ENCODE measurements at regions not wholly inside any gene's neighbourhood (a gene's known extent, or its start where the extent isn't known, plus 50 kb on each side); places are given as distances from the start of the nearest gene placed in this dataset.
"Not testable (repeated sequence)": the region's sequence is repeated elsewhere in the genome, so short reads cannot be mapped to it uniquely, and the experiment has no call there.

DNA sequence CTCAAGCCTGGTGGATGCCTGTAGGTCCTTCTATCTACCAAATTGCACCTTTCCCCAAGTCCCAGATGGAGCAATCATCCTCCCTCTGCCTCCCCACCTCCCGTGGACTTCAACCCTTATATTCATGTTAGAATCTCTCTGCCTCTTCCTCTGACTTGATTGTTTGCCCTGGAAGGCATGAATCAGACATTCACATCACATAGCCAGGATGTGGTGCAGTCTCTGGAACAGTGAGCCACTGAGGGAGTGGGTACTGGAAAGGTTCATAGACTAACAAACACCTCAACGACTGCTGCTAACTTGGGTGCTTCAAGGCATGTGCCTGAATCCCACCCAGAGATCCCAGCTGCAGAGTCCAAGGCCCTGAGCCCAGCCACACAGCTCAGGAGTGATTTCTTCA, 494.0 kb downstream of the TNS3 start:
- no peak for DNase-seq

GRCh38 chr7:47085491-47086275, 496.2 kb downstream of the TNS3 start:
- DNase-seq: no peak

DNA sequence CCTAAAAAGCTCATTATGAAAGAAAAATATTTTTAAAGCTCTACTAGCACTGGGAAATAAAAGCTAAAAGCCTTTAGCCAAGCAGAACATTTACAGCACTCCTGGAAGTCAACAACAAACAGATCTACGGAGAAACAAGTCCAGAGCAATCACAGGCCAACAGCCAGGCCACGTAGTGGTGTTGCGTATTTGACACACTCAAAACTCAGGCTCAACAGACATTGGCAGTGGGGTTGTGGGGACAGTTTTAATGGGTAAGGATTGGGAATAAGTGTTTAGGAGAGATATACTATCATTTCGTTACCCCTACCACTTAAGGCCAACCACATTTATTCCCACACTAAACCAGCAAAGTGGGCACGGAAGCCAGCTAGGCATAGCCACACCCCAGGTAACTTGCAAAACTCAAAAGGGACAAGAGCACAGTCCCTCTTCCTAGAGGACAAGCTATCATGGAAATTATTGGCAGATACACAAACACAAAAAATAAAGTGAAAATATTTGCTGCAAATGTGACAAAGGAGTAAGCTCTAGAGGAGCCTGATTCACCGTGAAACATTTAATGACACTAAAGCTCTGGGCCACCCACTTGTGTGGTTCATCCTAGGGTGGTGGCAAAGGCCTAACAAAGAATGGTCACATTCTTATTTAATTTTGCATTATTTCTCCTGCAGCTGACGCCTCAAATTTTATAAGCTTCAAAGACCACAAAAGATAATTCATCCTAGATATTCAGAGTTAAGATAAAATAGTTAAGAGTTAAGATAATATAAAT, 498.2 kb downstream of the TNS3 start:
- no peak for DNase-seq

DNA sequence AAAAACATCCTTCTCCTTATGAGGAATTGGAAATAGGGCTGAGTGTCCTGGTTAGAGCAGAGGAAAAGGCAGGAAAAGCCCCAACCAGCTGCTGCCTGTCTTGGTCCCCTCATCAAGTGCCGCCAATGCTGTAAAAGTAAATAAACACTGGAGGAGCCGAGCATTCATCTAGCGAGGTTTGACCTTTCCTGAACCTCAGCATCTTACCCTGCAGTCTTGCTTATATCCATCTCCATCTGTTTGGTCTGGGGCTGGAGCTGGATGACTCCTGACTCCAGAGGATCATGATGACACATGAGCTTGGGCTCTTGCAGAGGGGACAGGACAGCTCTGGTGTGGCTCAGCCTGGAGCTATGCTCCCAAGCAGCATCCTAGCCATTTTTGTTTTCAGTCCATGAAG, 501.1 kb downstream of the TNS3 start:
- no peak for DNase-seq

DNA sequence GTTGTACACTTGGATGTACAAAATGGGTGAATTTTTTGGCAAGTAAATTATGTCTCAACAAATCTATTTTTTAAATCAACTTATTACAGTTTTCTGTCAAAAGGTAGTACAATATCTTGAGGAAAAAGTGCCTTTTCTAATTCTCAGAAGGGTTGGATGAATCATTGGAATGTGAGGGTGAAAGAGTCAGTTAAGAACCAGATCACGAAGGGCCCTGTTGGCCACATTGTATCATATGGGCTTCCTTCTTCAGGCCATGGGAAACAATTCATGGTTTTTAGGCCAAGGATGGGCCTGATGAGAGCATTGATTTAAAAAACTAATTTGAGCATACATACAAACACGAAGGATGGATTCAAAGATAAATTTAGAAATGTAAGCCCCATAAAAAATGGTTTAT, 503.7 kb downstream of the TNS3 start:
- DNase-seq: no peak

GRCh38 chr7:47074702-47075153, 507.2 kb downstream of the TNS3 start:
- DNase-seq: no peak

DNA sequence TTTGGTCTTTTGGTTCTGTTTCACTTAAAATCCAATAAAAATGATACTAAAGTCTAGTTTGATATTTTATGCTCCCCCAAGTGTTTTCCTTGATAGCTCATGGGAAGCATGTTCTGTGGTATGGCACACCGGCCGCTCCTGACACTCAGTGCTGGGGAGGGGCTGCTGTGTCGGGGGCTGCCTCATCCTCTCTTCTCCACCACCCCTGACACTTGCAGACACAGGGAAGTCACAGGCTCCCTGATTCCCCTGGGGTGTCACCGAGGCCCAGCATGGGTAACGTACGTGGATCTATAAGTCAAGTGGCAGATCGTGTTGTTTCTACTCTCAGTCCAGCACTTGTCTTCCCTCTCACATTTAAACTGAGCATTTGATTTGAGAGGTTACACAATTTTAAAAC, 508.6 kb downstream of the TNS3 start:
- no peak for DNase-seq

DNA sequence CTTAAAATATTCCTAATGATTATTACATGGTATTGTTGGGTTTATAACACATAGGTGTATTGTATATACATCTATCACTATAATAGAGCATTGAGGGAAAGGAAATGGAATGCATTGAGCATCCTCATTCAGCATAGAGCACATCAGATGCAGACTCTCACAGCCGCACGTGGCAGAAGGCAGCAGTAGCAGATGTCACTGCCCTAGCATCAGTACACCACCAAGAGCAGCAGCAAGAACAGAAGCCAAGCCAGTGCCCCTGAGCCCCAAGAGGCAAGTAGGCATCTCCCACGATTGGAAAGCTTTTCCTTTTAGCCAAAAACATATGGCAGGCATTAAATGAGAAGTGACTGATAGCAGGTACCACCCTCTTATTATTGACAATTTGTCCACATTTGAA, 510.0 kb downstream of the TNS3 start:
- DNase-seq: no peak

DNA sequence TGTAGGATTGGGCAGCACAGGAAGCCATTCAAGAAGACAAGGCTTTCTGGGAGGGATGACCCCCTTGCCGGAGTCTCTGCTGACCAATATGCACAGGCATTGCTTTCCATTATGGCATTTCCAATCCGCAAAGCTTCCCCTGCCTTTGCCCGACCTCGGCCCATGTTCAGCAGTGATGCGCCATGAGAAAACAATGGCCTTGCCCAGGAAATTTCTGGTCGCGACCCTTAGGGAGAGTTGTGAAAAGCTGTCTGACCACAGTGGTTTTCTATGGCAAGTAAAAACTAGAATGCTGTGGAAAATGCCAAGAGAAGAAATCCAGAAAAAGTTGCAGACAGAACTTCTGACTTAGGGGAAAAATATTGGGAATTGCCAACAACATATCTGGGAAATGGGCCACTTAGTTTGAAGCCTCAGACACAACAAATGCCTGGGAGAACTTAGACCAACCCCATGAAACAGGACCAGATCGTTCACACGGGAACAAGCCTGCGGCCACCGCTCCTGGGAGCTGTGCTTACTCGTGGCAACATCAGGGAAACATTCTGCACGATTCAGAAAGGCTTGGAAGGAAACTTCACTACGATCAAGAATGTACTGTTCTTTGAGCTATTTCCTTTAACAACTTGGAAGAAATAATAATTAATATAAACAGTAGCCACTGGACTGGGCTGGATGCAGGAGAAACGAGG, 512.4 kb downstream of the TNS3 start:
- DNase-seq: no peak

GRCh38 chr7:47066976-47067614, 514.8 kb downstream of the TNS3 start:
- no peak for DNase-seq

DNA sequence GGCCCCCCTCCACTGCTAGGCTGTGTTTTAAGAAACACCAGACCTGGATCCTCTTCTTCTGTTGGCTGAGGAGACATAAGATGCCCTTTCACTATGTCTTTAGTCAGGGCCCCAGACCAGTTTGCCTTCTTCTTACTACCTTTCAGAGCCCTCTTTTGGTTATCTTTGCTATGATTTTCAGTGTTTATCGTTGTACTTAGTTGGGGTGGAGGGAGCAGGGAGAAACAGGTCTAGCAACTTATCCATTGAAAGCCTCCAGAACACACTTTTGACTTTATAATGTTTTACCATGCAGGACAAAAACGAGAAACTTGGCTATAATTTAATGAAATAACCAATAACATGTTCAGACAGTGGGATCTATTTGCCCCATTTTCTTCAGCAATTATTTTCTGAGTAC, 525.2 kb downstream of the TNS3 start:
- DNase-seq: no peak

GRCh38 chr7:47052541-47053208, 529.2 kb downstream of the TNS3 start:
- not testable (repeated sequence) for DNase-seq

GRCh38 chr7:47049234-47049774, 532.6 kb downstream of the TNS3 start:
- DNase-seq: no peak

DNA sequence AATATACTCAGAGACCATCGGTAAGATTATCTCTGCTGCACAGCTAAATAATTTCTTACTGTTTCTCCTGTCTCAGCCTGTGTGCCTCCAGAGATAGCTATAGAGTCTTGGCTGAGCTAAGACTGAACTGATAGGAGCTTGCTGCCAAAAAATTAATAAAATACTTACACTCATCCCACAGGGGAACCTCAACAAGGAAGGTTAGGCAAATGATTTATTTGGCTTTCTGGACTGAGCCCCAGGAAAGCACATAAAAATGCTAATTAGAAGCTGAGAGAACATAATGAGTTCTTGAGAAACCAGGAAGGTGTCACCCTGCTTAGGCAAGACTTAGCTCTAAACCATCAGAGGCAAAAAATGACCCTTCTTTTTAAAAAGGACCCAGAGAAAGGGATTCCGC, 534.5 kb downstream of the TNS3 start:
- DNase-seq: no peak

DNA sequence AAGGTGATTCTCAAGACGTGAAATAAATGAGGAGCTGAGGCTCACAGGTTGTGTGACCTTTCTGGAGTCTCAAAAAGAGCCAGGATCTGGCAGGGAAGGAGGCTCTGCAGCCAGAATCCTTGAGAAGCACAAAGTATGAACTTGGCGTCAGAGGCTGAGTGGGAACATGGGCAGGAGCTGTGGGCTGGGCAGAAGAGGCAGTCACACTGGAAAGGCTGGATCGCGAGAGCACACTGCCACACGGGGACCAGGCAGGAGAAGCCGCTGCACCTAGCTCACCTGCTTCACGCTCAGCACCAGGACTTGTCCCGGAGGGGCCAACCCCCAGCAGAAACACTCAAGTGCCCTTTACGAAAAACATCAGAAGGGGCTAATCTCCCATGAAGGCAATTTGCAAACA, 535.0 kb downstream of the TNS3 start:
- DNase-seq: no peak

DNA sequence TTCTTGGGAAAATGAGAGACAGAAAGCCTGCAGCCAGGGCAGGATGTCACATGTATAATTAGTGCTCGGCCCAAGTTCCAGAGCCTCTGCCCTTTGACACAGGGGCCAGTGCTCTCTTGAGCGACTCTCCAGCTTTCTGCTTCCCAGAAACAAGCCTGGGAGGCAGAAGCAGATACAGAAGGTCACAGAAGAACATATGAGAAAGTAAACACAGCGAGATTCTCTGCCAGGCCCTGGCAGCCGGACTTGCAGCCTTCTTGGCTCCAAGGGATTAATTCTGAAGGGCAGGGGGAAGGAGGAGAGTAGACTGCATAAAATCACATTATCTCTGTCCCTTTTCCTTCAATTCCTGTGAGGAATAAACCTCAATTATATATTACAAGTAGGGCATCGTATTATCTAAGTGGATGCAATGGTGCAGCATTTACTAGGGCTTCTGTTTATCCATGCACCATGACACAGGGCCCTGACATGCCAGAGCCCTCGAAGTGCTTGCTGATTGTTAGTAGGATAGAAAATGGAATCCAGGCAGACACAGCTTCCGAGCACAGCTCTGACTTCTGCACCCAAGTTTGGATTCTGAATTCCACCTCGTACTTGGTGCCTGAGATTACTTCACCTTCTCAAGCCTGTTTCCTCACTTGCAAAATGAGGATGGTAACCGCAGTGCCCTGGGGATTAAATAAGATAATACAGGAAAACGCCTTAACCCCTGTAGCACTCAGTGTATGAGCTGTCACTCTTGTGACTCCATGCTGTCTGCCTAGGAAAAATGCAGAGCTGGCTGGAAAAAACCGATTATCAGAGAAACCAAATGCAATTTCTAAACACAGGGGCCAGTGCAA, 536.5 kb downstream of the TNS3 start:
- no peak for DNase-seq

GRCh38 chr7:47044625-47045024, 537.3 kb downstream of the TNS3 start:
- DNase-seq: no peak

DNA sequence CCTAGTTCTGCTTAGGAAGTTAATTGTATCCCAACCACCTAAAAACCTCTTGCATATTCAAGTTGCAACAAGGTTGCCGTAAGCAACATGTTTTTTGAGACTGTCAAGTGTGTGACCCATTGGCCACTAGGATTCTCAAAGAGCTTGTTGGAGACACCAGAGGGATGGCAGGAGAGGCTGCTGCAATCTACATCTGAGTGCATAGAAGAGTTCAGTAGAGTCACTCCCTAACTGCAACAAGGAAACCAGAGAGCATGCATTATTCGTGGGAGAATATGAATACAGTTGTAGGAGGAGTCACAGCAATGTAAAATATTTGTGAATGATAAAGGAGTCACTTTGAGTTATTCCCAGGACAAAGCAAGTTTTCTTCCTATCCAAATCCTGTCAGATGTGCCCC, 538.6 kb downstream of the TNS3 start:
- no peak for DNase-seq

- DNase-seq: no peak
Observed at GRCh38 chr7:47042669-47043068, 539.2 kb downstream of the TNS3 start.

DNA sequence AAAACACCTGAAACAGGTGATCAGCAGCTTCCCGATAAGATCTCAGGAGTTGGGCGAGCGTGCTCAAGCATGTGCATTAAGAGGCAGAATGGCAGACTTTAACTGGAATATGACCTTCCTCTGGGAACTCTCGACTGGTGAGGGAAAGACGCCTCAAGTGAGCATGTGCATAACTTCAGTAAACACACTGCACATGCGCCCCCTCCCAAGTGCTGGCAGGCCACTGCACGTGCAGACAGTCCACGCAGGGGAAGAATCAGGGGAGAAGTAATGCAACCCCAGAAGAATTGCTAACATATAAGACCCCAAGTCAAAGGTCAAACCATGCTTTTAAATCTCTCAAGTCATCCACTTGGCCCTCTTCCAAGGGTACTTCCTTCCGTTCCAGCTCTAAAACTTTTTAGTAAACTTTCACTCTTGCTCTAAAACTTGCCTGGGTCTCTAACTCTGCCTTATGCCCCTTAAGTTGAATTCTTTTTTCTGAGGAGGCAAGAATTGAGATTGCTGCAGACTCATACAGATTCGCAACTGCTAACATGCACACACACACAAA, 541.0 kb downstream of the TNS3 start:
- no peak for DNase-seq

GRCh38 chr7:47039904-47040303, 542.0 kb downstream of the TNS3 start:
- no peak for DNase-seq

All from CD4-positive, alpha-beta T cell treated with Interferon alpha-2 for 1 hour (primary cell).